ENCODE measurements at regions not wholly inside any gene's neighbourhood (a gene's known extent, or its start where the extent isn't known, plus 50 kb on each side); places are given as distances from the start of the nearest gene placed in this dataset.

DNA sequence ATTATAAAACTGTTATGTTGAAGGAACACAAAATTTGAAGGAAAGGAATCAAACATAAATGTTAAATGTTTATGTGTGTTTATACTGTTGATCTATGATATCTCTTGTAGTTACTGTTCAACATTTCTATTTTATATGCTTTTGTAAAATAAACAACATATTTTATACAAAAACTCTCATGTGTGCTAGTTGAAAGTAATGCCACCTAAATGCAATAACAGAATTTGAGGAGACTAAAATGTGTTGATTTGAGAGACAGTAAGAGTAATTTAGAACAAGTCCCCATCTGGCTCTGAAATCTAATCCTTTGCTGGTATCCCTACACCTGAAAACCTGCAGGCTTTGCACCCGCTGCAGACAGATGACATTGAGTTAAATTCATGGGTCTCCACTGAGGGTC is 95.7 kb upstream of the TOP3B start:
- intact Hi-C loops (cut with micrococcal nuclease): no loop called here
- peaks cover 0 to 8% of the 10 kb centered on the region in 2 experiments; a peak in 1 of 4 replicates for H3K4me1 ChIP-seq (ENCODE audit: control insufficient read depth in 1 of 2, insufficient read depth in 2 of 2, low read length in 2 of 2)
- no peak for TF ChIP-seq EZH2phosphoT487 (IDR thresholded peaks at IDR 0.05; ENCODE audit: borderline replicate concordance)
- RAD21 ChIA-PET (ENCODE audit: low non-redundant PET in 1 of 2, low total read pairs in 2 of 2, uncharacterized antibody in 2 of 2, unreplicated experiment in 2 of 2): no interaction called here
- H3K36me3 ChIP-seq (ENCODE audit: control insufficient read depth in 1 of 2, insufficient read depth in 2 of 2, low read length in 2 of 2): no peaks in the 10 kb centered on the region
- ATAC-seq (no peak), DNase-seq (ENCODE audit: low read depth, low spot score) (no peak)
- H2AFZ ChIP-seq (ENCODE audit: low read depth, low read length, poor library complexity, severe bottlenecking): no peak overlapping the region
- no peaks in the 10 kb centered on the region for H3K9me3 ChIP-seq (ENCODE audit: control insufficient read depth in 1 of 2, insufficient read depth in 1 of 2, low read depth in 1 of 2, low read length in 2 of 2)
- CTCF ChIA-PET: no interaction called here
- no peak overlapping the region for H3K27ac ChIP-seq (ENCODE audit: low read depth, low read length)
- no peaks in the 10 kb centered on the region for H4K20me1 ChIP-seq (ENCODE audit: insufficient read depth)
- H3K27me3 ChIP-seq (ENCODE audit: insufficient read depth, low read length): peaks cover 14% of the 10 kb centered on the region; the same call in 1 of the 2 replicates
- no peaks in the 10 kb centered on the region for H3K79me2 ChIP-seq (ENCODE audit: insufficient read depth, low read length)
- no peak overlapping the region for H3K4me2 ChIP-seq (ENCODE audit: low read length)
- POLR2A ChIA-PET: no interaction called here
- no peaks in the 10 kb centered on the region for H3K9me2 ChIP-seq (ENCODE audit: insufficient read depth)
- H3K9ac ChIP-seq (ENCODE audit: low read length): no peak overlapping the region
- no TSS peak for BruUV-seq (replicated peaks)
- H3K4me3 ChIP-seq (replicated peaks in 1 of 2; ENCODE audit: low read depth in 1 of 2, low read length in 2 of 2): no peak overlapping the region

DNA sequence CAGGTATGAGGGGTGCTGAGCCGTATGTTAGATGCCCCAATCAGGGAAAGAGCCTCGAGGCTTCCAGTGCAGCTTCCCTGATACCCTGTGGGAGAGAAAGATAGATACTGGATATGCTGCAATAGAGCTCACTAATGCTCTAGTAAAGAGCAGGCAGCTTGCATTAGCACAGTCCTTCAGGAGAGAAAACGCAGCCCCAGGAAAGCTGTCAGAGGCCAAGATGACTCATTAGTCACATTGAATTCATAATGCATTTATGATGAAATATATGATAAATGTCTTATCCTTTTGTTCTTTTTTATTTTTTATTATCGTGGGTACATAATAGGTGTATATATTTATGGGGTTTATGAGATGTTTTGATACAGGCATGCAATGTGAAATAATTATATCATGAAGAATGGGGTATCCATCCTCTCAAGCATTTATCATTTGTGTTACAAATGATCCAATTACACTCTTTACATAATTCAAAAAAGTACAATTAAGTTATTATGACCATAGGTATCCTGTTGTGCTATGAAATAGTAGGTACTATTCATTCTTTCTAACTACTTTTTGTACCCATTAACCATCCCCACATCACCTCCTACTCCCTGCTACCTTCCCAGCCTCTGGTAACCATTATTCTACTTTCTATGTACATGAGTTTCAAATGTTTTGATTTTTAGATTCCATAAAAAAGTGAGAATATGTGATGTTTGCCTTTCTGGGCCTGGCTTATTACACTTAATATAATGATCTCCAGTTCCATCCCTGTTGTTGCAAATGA is 94.5 kb upstream of the TOP3B start:
- Histone ChIP-seq H3K27me3 (ENCODE audit: insufficient read depth, low read length) (peaks cover 8% of the 10 kb centered on the region; the same call in 1 of the 2 replicates), H4K20me1 (ENCODE audit: insufficient read depth) (no peaks in the 10 kb centered on the region), H3K4me3 (replicated peaks in 1 of 2; ENCODE audit: low read depth in 1 of 2, low read length in 2 of 2) (no peak overlapping the region), H3K9me2 (ENCODE audit: insufficient read depth) (no peaks in the 10 kb centered on the region), H3K79me2 (ENCODE audit: insufficient read depth, low read length) (no peaks in the 10 kb centered on the region), H3K9me3 (ENCODE audit: control insufficient read depth in 1 of 2, insufficient read depth in 1 of 2, low read depth in 1 of 2, low read length in 2 of 2) (no peaks in the 10 kb centered on the region), H2AFZ (ENCODE audit: low read depth, low read length, poor library complexity, severe bottlenecking) (no peak overlapping the region), H3K4me2 (ENCODE audit: low read length) (no peak overlapping the region), H3K9ac (ENCODE audit: low read length) (no peak overlapping the region), H3K4me1 (ENCODE audit: control insufficient read depth in 1 of 2, insufficient read depth in 2 of 2, low read length in 2 of 2) (peaks cover 0 to 8% of the 10 kb centered on the region in 2 experiments; a peak in 1 of 4 replicates), H3K36me3 (ENCODE audit: control insufficient read depth in 1 of 2, insufficient read depth in 2 of 2, low read length in 2 of 2) (no peaks in the 10 kb centered on the region), H3K27ac (ENCODE audit: low read depth, low read length) (no peak overlapping the region)
- ChIA-PET CTCF (interaction anchor here (0.6 kb wide), 1 partner anchor 17 kb away, joined by 3 read pairs; no protein-coding TSS in a partner anchor), POLR2A (no interaction called here), RAD21 (ENCODE audit: low non-redundant PET in 1 of 2, low total read pairs in 2 of 2, uncharacterized antibody in 2 of 2, unreplicated experiment in 2 of 2) (no interaction called here)
- BruUV-seq (replicated peaks): no TSS peak
- intact Hi-C loops (cut with micrococcal nuclease): no loop called here
- TF ChIP-seq EZH2phosphoT487 (IDR thresholded peaks at IDR 0.05; ENCODE audit: borderline replicate concordance): no peak
- TF ChIP-seq EZH2 (IDR thresholded peaks at IDR 0.05): no peak
- TF ChIP-seq ELF1 (IDR thresholded peaks at IDR 0.05; ENCODE audit: borderline replicate concordance, low read depth): no peak
- DNase-seq (ENCODE audit: low read depth, low spot score) (no peak), ATAC-seq (no peak)
